ENCODE measurements at regions not wholly inside any gene's neighbourhood (a gene's known extent, or its start where the extent isn't known, plus 50 kb on each side); places are given as distances from the start of the nearest gene placed in this dataset.

DNA sequence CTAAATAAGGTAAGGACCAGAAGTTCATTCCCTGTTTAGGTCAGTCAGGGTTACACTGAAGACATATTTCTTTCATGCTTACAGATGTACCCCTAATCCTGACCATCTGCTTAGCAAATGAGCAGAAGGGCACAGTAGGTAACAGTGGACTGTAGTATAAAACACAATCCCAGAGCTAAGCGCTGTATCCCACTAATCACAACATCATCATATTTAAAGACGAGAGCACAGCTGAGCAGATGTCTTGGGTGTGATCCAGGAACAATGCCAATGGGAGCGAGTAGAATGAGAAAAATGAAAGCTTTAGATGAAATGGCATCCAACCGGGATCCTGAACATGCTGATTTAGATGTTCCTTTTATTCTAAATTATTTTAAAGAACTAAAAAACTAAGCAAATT, 213.4 kb downstream of the CCER1 start:
- Histone ChIP-seq H3K36me3 (no peaks in the 10 kb centered on the region), H3K9me3 (no peaks in the 10 kb centered on the region), H3K4me3 (no peak overlapping the region), H3K27ac (no peak overlapping the region), H3K4me1 (no peaks in the 10 kb centered on the region), H3K27me3 (replicated peaks in 1 of 7) (no peaks in the 10 kb centered on the region)
- WGBS, 5 donors = 78 to 88% (median 83%) methylated on average over 4 of the region's 4 CpGs
- intact Hi-C loops (cut with DNase I; ENCODE audit: low total_unique reads) = no loop called here
- no peak for DNase-seq
- TF ChIP-seq POLR2AphosphoS5 (IDR thresholded peaks at IDR 0.05) = no peak
- TF ChIP-seq, protein P1, sequence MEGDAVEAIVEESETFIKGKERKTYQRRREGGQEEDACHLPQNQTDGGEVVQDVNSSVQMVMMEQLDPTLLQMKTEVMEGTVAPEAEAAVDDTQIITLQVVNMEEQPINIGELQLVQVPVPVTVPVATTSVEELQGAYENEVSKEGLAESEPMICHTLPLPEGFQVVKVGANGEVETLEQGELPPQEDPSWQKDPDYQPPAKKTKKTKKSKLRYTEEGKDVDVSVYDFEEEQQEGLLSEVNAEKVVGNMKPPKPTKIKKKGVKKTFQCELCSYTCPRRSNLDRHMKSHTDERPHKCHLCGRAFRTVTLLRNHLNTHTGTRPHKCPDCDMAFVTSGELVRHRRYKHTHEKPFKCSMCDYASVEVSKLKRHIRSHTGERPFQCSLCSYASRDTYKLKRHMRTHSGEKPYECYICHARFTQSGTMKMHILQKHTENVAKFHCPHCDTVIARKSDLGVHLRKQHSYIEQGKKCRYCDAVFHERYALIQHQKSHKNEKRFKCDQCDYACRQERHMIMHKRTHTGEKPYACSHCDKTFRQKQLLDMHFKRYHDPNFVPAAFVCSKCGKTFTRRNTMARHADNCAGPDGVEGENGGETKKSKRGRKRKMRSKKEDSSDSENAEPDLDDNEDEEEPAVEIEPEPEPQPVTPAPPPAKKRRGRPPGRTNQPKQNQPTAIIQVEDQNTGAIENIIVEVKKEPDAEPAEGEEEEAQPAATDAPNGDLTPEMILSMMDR (IDR thresholded peaks at IDR 0.05 in 8 of 11, conservative IDR thresholded peaks at IDR 0.05 in 3 of 11) = no peak
- no peak for TF ChIP-seq POLR2A (IDR thresholded peaks at IDR 0.05)

DNA sequence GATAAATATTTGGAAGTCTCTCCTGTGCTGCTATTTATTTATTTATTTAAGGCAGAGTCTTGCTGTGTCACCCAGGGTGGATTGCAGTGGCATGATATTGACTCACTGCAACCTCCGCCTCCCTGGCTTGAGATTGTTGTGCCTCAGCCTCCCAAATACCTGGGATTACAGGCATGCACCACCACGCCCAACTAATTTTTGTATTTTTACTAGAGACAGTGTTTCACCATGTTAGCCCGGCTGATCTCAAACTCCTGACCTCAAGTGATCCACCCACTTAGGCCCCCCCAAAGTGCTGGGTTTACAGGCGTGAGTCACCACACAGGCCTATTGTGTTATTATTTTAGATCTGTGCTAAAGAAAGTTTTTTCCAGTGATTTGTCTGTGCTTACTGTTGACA, 225.2 kb downstream of the CCER1 start:
- DNase-seq = no peak
- intact Hi-C loops (cut with DNase I; ENCODE audit: low total_unique reads) = no loop called here
- peaks cover 0 to 4% (median 0%) of the 10 kb centered on the region in 8 donors for H3K9me3 ChIP-seq
- 82 to 94% (median 87%) methylated on average over 4 of the region's 4 CpGs for WGBS, 5 donors
- H3K36me3 ChIP-seq = no peaks in the 10 kb centered on the region
- TF ChIP-seq, protein P1 (IDR thresholded peaks at IDR 0.05 in 8 of 11, conservative IDR thresholded peaks at IDR 0.05 in 3 of 11) = no peak
- TF ChIP-seq POLR2A (IDR thresholded peaks at IDR 0.05) (no peak), POLR2AphosphoS5 (IDR thresholded peaks at IDR 0.05) (no peak)
- H3K27me3 ChIP-seq (replicated peaks in 1 of 7) = no peaks in the 10 kb centered on the region
- H3K4me1 ChIP-seq = no peaks in the 10 kb centered on the region
- no peak overlapping the region for H3K27ac ChIP-seq
- no peak overlapping the region for H3K4me3 ChIP-seq

DNA sequence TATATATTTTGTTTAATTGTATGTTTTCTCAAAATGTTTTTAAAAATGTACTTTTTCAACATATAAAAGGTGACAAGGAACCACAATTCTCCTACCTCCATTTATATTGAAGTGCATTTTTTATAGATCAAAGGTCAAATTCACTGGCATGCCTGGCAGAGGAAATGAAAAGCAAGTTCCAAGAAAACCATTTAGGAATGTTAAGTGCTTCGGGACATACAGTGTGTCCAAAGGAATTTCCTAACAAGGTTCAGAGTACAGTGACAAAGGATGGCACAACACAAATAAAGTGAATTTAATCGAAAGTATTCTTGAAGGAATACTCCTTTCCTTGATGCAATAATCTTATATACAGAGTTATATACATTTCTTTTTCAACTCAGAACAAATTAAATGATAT, 242.3 kb downstream of the CCER1 start:
- no peaks in the 10 kb centered on the region for H3K27me3 ChIP-seq (replicated peaks in 1 of 7)
- H3K4me3 ChIP-seq = no peak overlapping the region
- H3K27ac ChIP-seq = no peak overlapping the region
- H3K36me3 ChIP-seq = no peaks in the 10 kb centered on the region
- TF ChIP-seq POLR2A (IDR thresholded peaks at IDR 0.05) = no peak
- no peak for TF ChIP-seq POLR2AphosphoS5 (IDR thresholded peaks at IDR 0.05)
- TF ChIP-seq, protein P1 (IDR thresholded peaks at IDR 0.05 in 8 of 11, conservative IDR thresholded peaks at IDR 0.05 in 3 of 11) = no peak
- intact Hi-C loops (cut with DNase I; ENCODE audit: low total_unique reads) = no loop called here
- DNase-seq = no peak
- 50 to 77% (median 57%) methylated on average over 2 of the region's 2 CpGs for WGBS, 5 donors
- no peaks in the 10 kb centered on the region for H3K4me1 ChIP-seq
- no peaks in the 10 kb centered on the region for H3K9me3 ChIP-seq

DNA sequence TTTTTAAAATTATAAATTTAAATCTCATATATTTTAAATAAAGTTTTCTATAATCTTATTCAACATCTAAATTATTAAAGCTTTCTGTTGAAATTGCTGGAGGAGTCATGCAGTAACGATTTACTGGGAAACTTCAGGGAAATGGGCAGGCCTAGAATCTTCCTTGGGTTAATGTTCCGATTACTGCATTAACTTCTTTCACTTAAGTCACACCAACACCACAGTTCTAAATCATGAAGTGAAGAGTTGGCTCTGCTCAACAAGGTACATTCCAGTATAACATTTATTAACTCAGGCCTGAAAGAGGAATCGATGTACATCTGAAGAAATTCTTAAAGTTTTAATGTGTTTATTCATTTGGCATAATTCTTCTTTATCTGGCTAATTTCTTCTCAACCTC, 244.3 kb downstream of the CCER1 start:
- intact Hi-C loops (cut with DNase I; ENCODE audit: low total_unique reads) = no loop called here
- Histone ChIP-seq H3K27ac (no peak overlapping the region), H3K9me3 (no peaks in the 10 kb centered on the region), H3K27me3 (replicated peaks in 1 of 7) (no peaks in the 10 kb centered on the region), H3K4me3 (no peak overlapping the region), H3K36me3 (no peaks in the 10 kb centered on the region), H3K4me1 (no peaks in the 10 kb centered on the region)
- TF ChIP-seq POLR2A (IDR thresholded peaks at IDR 0.05) (no peak), POLR2AphosphoS5 (IDR thresholded peaks at IDR 0.05) (no peak)
- TF ChIP-seq, protein P1 (IDR thresholded peaks at IDR 0.05 in 8 of 11, conservative IDR thresholded peaks at IDR 0.05 in 3 of 11) = no peak
- WGBS, 5 donors = 82 to 97% (median 92%) methylated on average over 3 of the region's 3 CpGs
- no peak for DNase-seq

Data from spleen (tissue), 11 donors.